ENCODE measurements at regions not wholly inside any gene's neighbourhood (a gene's known extent, or its start where the extent isn't known, plus 50 kb on each side); places are given as distances from the start of the nearest gene placed in this dataset.
"Not testable (repeated sequence)": the region's sequence is repeated elsewhere in the genome, so short reads cannot be mapped to it uniquely, and the experiment has no call there.

- DNase-seq (ENCODE audit: low read depth, low spot score): no peak
Observed at GRCh38 chr15:20368974-20369373, 172.6 kb downstream of the GOLGA6L6 start.

- DNase-seq (ENCODE audit: low read depth, low spot score): no peak
Observed at GRCh38 chr15:20367093-20367492, 174.5 kb downstream of the GOLGA6L6 start.

- DNase-seq (ENCODE audit: low read depth, low spot score): not testable (repeated sequence)
Observed at GRCh38 chr15:20363591-20363990, 178.0 kb downstream of the GOLGA6L6 start.

- DNase-seq (ENCODE audit: low read depth, low spot score): no peak
Observed at GRCh38 chr15:20361091-20361490, 180.5 kb downstream of the GOLGA6L6 start.

- DNase-seq (ENCODE audit: low read depth, low spot score): no peak
Observed at GRCh38 chr15:20358779-20359414, 182.7 kb downstream of the GOLGA6L6 start.

- no peak for DNase-seq (ENCODE audit: low read depth, low spot score)
Observed at GRCh38 chr15:20358066-20358778, 183.4 kb downstream of the GOLGA6L6 start.

GRCh38 chr15:20357481-20358065 lies 184.0 kb downstream of the GOLGA6L6 start:
- DNase-seq (ENCODE audit: low read depth, low spot score): no peak

- no peak for DNase-seq (ENCODE audit: low read depth, low spot score)
Observed at GRCh38 chr15:20356911-20357480, 184.6 kb downstream of the GOLGA6L6 start.

GRCh38 chr15:20356444-20356910 lies 185.1 kb downstream of the GOLGA6L6 start:
- peak; percentile 91 for DNase-seq (ENCODE audit: low read depth, low spot score)

GRCh38 chr15:20355256-20355868 lies 186.2 kb downstream of the GOLGA6L6 start:
- no peak for DNase-seq (ENCODE audit: low read depth, low spot score)

- DNase-seq (ENCODE audit: low read depth, low spot score): not testable (repeated sequence)
Observed at GRCh38 chr15:20354884-20355223, 186.7 kb downstream of the GOLGA6L6 start.

GRCh38 chr15:20353966-20354883 lies 187.4 kb downstream of the GOLGA6L6 start:
- no peak for DNase-seq (ENCODE audit: low read depth, low spot score)

GRCh38 chr15:20352241-20353200 lies 189.1 kb downstream of the GOLGA6L6 start:
- DNase-seq (ENCODE audit: low read depth, low spot score): no peak

- no peak for DNase-seq (ENCODE audit: low read depth, low spot score)
Observed at GRCh38 chr15:20351448-20351971, 190.1 kb downstream of the GOLGA6L6 start.

GRCh38 chr15:20349774-20350498 lies 191.7 kb downstream of the GOLGA6L6 start:
- no peak for DNase-seq (ENCODE audit: low read depth, low spot score)

GRCh38 chr15:20348900-20349773 lies 192.5 kb downstream of the GOLGA6L6 start:
- no peak for DNase-seq (ENCODE audit: low read depth, low spot score)

GRCh38 chr15:20348291-20348899 lies 193.2 kb downstream of the GOLGA6L6 start:
- DNase-seq (ENCODE audit: low read depth, low spot score): no peak

Data from ELF-1 (cell line).